NCI-H2227 (cell line): ENCODE measurements at regions not wholly inside any gene's neighbourhood (a gene's known extent, or its start where the extent isn't known, plus 50 kb on each side); places are given as distances from the start of the nearest gene placed in this dataset.
"Not testable (repeated sequence)": the region's sequence is repeated elsewhere in the genome, so short reads cannot be mapped to it uniquely, and the experiment has no call there.

Experiments
- DNase-seq: peaks from one replicate; lab custom pipeline; 2025; ENCODE audit not compliant: unreplicated experiment; lab: John Stamatoyannopoulos, UW

- no peak for DNase-seq
Measured at GRCh38 chr18:1652018-1652417, 747.3 kb downstream of the ADCYAP1 start.

- no peak for DNase-seq
Measured at GRCh38 chr18:1653873-1654272, 749.2 kb downstream of the ADCYAP1 start.

- DNase-seq: no peak
Measured at GRCh38 chr18:1657876-1658275, 753.2 kb downstream of the ADCYAP1 start.

GRCh38 chr18:1658908-1659566 lies 754.4 kb downstream of the ADCYAP1 start:
- no peak for DNase-seq

- no peak for DNase-seq
Measured at GRCh38 chr18:1663879-1664705, 759.4 kb downstream of the ADCYAP1 start.

GRCh38 chr18:1665079-1665478 lies 760.4 kb downstream of the ADCYAP1 start:
- no peak for DNase-seq

GRCh38 chr18:1668279-1668678 lies 763.6 kb downstream of the ADCYAP1 start:
- no peak for DNase-seq

- DNase-seq: not testable (repeated sequence)
Measured at GRCh38 chr18:1671710-1672109, 767.0 kb downstream of the ADCYAP1 start.

- DNase-seq: no peak
Measured at GRCh38 chr18:1676387-1676786, 771.7 kb downstream of the ADCYAP1 start.

- DNase-seq: no peak
Measured at GRCh38 chr18:1680108-1680507, 775.4 kb downstream of the ADCYAP1 start.

- DNase-seq: no peak
Measured at GRCh38 chr18:1691863-1692262, 787.2 kb downstream of the ADCYAP1 start.

- DNase-seq: no peak
Measured at GRCh38 chr18:1708006-1708405, 803.3 kb downstream of the ADCYAP1 start.

- DNase-seq: no peak
Measured at GRCh38 chr18:1710114-1710513, 805.4 kb downstream of the ADCYAP1 start.

GRCh38 chr18:1732143-1732542 lies 827.5 kb downstream of the ADCYAP1 start:
- no peak for DNase-seq

GRCh38 chr18:1746131-1746530 lies 825.2 kb downstream of the METTL4 start:
- DNase-seq: no peak

GRCh38 chr18:1751249-1751648 lies 820.1 kb downstream of the METTL4 start:
- DNase-seq: no peak

GRCh38 chr18:1760901-1761300 lies 810.4 kb downstream of the METTL4 start:
- no peak for DNase-seq

- no peak for DNase-seq
Measured at GRCh38 chr18:1774261-1774660, 797.0 kb downstream of the METTL4 start.

- DNase-seq: no peak
Measured at GRCh38 chr18:1777843-1778242, 793.5 kb downstream of the METTL4 start.

GRCh38 chr18:1778496-1779178 lies 792.7 kb downstream of the METTL4 start:
- no peak for DNase-seq

- no peak for DNase-seq
Measured at GRCh38 chr18:1779587-1779986, 791.7 kb downstream of the METTL4 start.

- DNase-seq: no peak
Measured at GRCh38 chr18:1784113-1784512, 787.2 kb downstream of the METTL4 start.
